ENCODE measurements at regions not wholly inside any gene's neighbourhood (a gene's known extent, or its start where the extent isn't known, plus 50 kb on each side); places are given as distances from the start of the nearest gene placed in this dataset.

GRCh38 chr9:104429031-104429546 is 75.0 kb upstream of the OR13F1 start:
- DNase-seq (ENCODE audit: low spot score), result no peak

DNA sequence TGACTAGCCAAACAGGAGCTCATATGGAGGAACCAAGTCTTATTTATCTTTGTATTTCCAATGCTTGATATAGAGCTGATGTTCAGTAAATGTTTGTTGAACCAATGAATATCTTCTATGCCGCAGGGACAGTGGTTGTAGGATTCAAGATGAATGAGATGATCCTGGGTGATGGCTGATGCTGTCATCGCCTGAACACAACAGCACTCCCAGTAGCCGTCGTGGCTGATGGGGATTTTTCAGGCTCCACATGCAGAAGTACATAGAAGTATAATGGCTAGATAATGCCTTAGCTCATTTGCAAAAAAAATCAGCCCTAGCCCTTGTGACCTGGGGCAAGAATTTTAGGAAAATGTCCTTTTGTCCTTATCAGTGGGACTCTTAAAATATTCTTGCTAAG is 69.0 kb upstream of the OR13F1 start:
- DNase-seq (ENCODE audit: low spot score), result no peak

DNA sequence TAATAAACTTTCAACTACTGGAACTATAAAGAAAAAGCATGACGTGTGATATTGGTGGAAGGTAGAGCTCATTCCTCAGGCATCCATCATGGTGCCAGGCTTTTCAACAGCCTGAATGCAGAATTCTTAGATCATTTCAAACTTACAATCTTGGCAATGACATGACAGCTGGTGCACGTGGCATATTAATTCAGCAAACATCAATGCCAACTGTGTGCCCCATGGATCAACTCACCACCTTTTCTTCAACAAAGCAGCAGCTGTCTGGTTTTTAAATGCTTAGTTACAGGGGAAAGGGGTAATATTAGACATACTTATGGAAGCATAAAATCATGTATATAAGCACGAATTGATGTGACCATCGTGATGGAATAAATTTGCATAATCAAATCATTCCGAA is 56.0 kb upstream of the OR13F1 start:
- no peak for DNase-seq (ENCODE audit: low spot score)
